GM12873 (cell line): ENCODE measurements at regions not wholly inside any gene's neighbourhood (a gene's known extent, or its start where the extent isn't known, plus 50 kb on each side); places are given as distances from the start of the nearest gene placed in this dataset.

Source experiments
- CTCF ChIP-seq: IDR thresholded peaks from 2 replicates; pipeline ENCODE4 v1.5.1; 2012; ENCODE audit warnings: low read depth, mild to moderate bottlenecking, moderate library complexity, low read length, control low read depth; ENCODE audit not compliant: insufficient read depth; ENCODE audit errors: missing control alignments

- TF ChIP-seq CTCF = no peak
Observed at GRCh38 chr6:22755605-22756004, 186.2 kb downstream of the HDGFL1 start.

- no peak for TF ChIP-seq CTCF
Observed at GRCh38 chr6:22756365-22756764, 187.0 kb downstream of the HDGFL1 start.

GRCh38 chr6:22764496-22764895, 195.1 kb downstream of the HDGFL1 start:
- no peak for TF ChIP-seq CTCF

- TF ChIP-seq CTCF = no peak
Observed at GRCh38 chr6:22765015-22765414, 195.6 kb downstream of the HDGFL1 start.

- TF ChIP-seq CTCF = no peak
Observed at GRCh38 chr6:22766979-22767378, 197.6 kb downstream of the HDGFL1 start.

- no peak for TF ChIP-seq CTCF
Observed at GRCh38 chr6:22770054-22770453, 200.7 kb downstream of the HDGFL1 start.

- TF ChIP-seq CTCF = no peak
Observed at GRCh38 chr6:22774129-22774528, 204.8 kb downstream of the HDGFL1 start.
